BLaER1 treated with 17β-estradiol and CSF1 and Interleukin-3, amounts not matched to agents 10 nM and 100 nM (cell line): ENCODE measurements at regions not wholly inside any gene's neighbourhood (a gene's known extent, or its start where the extent isn't known, plus 50 kb on each side); places are given as distances from the start of the nearest gene placed in this dataset.

Source experiments
- H3K27ac ChIP-seq, 11 experiments: shearing (Covaris generic); formaldehyde crosslinking; 2 replicates each; pipeline ENCODE4 v1.8.1; 2022
- H3K27me3 ChIP-seq, 11 experiments: shearing (Covaris generic); formaldehyde crosslinking; 2 replicates each; pipeline ENCODE4 v1.8.1; 2022
- H3K36me3 ChIP-seq, 11 experiments: shearing (Covaris generic); formaldehyde crosslinking; 2 replicates each; pipeline ENCODE4 v1.8.1; 2022
- H3K4me1 ChIP-seq, 10 experiments: shearing (Covaris generic); formaldehyde crosslinking; 2 replicates each; pipeline ENCODE4 v1.8.1; 2022
- H3K4me2 ChIP-seq, 11 experiments: shearing (Covaris generic); formaldehyde crosslinking; 2 replicates each; pipeline ENCODE4 v1.8.1; 2022
- H3K4me3 ChIP-seq, 10 experiments: shearing (Covaris generic); formaldehyde crosslinking; 2 replicates each; pipeline ENCODE4 v1.8.1; 2022
- H3K9ac ChIP-seq, 11 experiments: shearing (Covaris generic); formaldehyde crosslinking; 2 replicates each; pipeline ENCODE4 v1.8.1; 2022
- H3K9me3 ChIP-seq, 11 experiments: shearing (Covaris generic); formaldehyde crosslinking; replicated peaks in 1 of 11; 2 replicates each; pipeline ENCODE4 v1.8.1; 2022
- H4K20me1 ChIP-seq, 11 experiments: shearing (Covaris generic); formaldehyde crosslinking; 2 replicates each; pipeline ENCODE4 v1.8.1; 2022
- Cebpa-rat ChIP-seq, 11 experiments: shearing (Covaris generic); IDR thresholded peaks; 2 replicates each; pipeline ENCODE4 v1.8.1; 2022

DNA sequence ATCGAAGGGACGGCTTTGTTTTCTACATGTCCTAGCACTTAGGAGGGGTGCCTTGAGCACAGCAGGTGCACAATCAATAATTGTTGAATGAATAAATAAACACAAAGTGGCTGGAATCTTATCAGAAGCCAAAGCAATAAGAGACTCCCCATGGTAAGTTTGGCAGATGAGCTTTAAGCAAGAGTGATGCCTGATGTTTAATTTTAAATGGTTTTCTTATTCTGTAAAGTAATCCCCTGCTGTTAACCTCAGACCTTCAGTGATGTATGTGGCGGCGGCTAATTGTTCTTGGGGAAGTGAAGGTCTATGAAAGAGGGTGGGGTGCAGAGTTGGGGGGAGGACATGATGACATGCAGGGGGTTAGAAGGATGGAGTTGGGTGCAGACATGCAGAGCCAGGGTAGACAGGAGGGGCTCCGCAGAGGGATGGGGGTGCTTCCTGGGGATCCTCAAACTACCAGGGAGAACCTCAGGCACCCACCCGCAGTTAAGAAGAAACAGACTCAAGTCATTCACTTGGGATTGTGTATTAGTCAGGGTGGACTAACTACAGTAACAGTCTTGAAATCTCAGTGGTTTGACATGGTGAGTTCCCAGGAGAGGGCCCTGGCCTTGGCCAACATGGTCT is 65.7 kb upstream of the SHB start:
- Histone ChIP-seq H4K20me1 (no peaks in the 10 kb centered on the region), H3K27me3 (no peaks in the 10 kb centered on the region), H3K4me3 (no peak overlapping the region), H3K27ac (no peak overlapping the region), H3K36me3 (no peaks in the 10 kb centered on the region), H3K9ac (no peak overlapping the region), H3K4me1 (peaks cover 2 to 29% (median 17%) of the 10 kb centered on the region in 10 experiments; a peak in 19 of 20 replicates), H3K4me2 (no peak overlapping the region), H3K9me3 (no peaks in the 10 kb centered on the region)
- TF ChIP-seq Cebpa-rat (IDR thresholded peaks at IDR 0.05) = no peak

GRCh38 chr9:38133595-38133994 is 64.6 kb upstream of the SHB start:
- Histone ChIP-seq H3K4me1 (peaks cover 11 to 38% (median 19%) of the 10 kb centered on the region in 10 experiments; a peak in 19 of 20 replicates), H3K27ac (no peak overlapping the region), H3K9ac (no peak overlapping the region), H3K4me3 (no peak overlapping the region), H3K36me3 (no peaks in the 10 kb centered on the region), H3K27me3 (no peaks in the 10 kb centered on the region), H3K9me3 (no peaks in the 10 kb centered on the region), H4K20me1 (no peaks in the 10 kb centered on the region), H3K4me2 (no peak overlapping the region)
- no peak for TF ChIP-seq Cebpa-rat (IDR thresholded peaks at IDR 0.05)

DNA sequence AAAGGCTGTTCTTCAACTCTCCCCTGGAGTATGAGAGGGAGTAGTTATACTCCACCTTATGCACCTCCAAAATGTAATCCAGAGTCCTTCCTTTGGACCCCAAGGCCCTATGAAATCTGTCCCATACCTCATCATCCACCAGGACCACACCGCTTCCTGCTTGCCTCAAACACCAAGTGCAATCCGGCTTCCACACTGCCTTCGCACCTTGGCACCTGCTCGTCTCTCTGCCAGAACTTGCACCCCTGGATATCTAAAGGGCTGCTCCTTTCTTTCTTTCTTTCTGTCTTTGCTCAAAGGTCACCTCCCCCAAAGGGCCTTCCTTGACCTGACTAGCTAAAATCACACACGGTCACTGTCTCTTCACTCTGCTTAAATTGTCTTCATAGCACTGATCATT is 63.9 kb upstream of the SHB start:
- H3K9me3 ChIP-seq = no peaks in the 10 kb centered on the region
- H3K4me3 ChIP-seq = no peak overlapping the region
- H3K36me3 ChIP-seq = no peaks in the 10 kb centered on the region
- TF ChIP-seq Cebpa-rat (IDR thresholded peaks at IDR 0.05) = no peak
- H3K4me1 ChIP-seq = peaks cover 11 to 44% (median 21%) of the 10 kb centered on the region in 10 experiments; a peak in 19 of 20 replicates
- H3K27ac ChIP-seq = no peak overlapping the region
- H3K4me2 ChIP-seq = no peak overlapping the region
- H4K20me1 ChIP-seq = no peaks in the 10 kb centered on the region
- no peaks in the 10 kb centered on the region for H3K27me3 ChIP-seq
- H3K9ac ChIP-seq = no peak overlapping the region

GRCh38 chr9:38131729-38132128 is 62.7 kb upstream of the SHB start:
- Histone ChIP-seq H3K9me3 (no peaks in the 10 kb centered on the region), H3K27ac (no peak overlapping the region), H3K36me3 (no peaks in the 10 kb centered on the region), H3K4me2 (peak overlapping the region in 7 of 11 experiments; percentile 60 to 92 (median 64); a peak in 13 of 22 replicates), H4K20me1 (no peaks in the 10 kb centered on the region), H3K27me3 (no peaks in the 10 kb centered on the region), H3K9ac (no peak overlapping the region), H3K4me3 (no peak overlapping the region), H3K4me1 (peaks cover 17 to 57% (median 34%) of the 10 kb centered on the region in 10 experiments; a peak in 19 of 20 replicates)
- no peak for TF ChIP-seq Cebpa-rat (IDR thresholded peaks at IDR 0.05)

DNA sequence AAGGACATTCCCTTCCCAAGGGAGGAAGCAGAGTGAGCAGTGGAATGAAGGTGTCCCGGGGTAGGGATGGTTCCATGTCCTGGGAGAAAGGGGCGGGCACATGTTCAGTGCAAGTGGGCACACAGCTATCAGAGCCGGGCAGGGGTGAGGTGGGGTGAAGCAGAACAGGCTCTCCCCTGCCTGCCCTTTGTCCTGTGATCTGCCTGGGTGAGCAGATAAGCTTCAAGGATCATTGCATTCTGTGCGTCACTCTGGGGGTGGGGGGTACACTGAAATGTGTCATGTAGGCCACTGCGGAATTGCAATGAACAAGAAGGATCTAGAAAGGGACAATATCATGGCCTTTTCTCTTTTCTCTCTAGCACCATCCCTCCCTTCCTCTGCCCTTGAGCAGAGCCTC is 61.7 kb upstream of the SHB start:
- Histone ChIP-seq H3K27me3 (no peaks in the 10 kb centered on the region), H3K36me3 (no peaks in the 10 kb centered on the region), H3K9ac (no peak overlapping the region), H3K4me1 (peaks cover 18 to 67% (median 44%) of the 10 kb centered on the region in 10 experiments; a peak in 19 of 20 replicates), H3K9me3 (no peaks in the 10 kb centered on the region), H4K20me1 (no peaks in the 10 kb centered on the region), H3K4me3 (no peak overlapping the region), H3K27ac (no peak overlapping the region), H3K4me2 (peak overlapping the region in 10 of 11 experiments; percentile 6 to 92 (median 62); a peak in 18 of 22 replicates)
- no peak for TF ChIP-seq Cebpa-rat (IDR thresholded peaks at IDR 0.05)

GRCh38 chr9:38129366-38129765 is 60.3 kb upstream of the SHB start:
- Histone ChIP-seq H3K4me3 (no peak overlapping the region), H3K27me3 (no peaks in the 10 kb centered on the region), H3K9ac (no peak overlapping the region), H3K36me3 (no peaks in the 10 kb centered on the region), H3K9me3 (no peaks in the 10 kb centered on the region), H3K27ac (no peak overlapping the region), H4K20me1 (no peaks in the 10 kb centered on the region), H3K4me2 (peak overlapping the region in 8 of 11 experiments; percentile 12 to 92 (median 29); a peak in 11 of 22 replicates), H3K4me1 (peaks cover 18 to 71% (median 44%) of the 10 kb centered on the region in 10 experiments; a peak in 19 of 20 replicates)
- TF ChIP-seq Cebpa-rat (IDR thresholded peaks at IDR 0.05) = no peak

GRCh38 chr9:38128752-38129270 is 59.8 kb upstream of the SHB start:
- TF ChIP-seq Cebpa-rat (IDR thresholded peaks at IDR 0.05) = no peak
- H3K9ac ChIP-seq = no peak overlapping the region
- no peaks in the 10 kb centered on the region for H3K27me3 ChIP-seq
- peak overlapping the region in 6 of 11 experiments; percentile 19 to 92 (median 41); a peak in 7 of 22 replicates for H3K4me2 ChIP-seq
- peaks cover 18 to 71% (median 44%) of the 10 kb centered on the region in 10 experiments; a peak in 19 of 20 replicates for H3K4me1 ChIP-seq
- no peaks in the 10 kb centered on the region for H4K20me1 ChIP-seq
- no peak overlapping the region for H3K4me3 ChIP-seq
- no peak overlapping the region for H3K27ac ChIP-seq
- H3K9me3 ChIP-seq = no peaks in the 10 kb centered on the region
- no peaks in the 10 kb centered on the region for H3K36me3 ChIP-seq

- Histone ChIP-seq H3K27me3 (no peaks in the 10 kb centered on the region), H3K4me3 (0 out of 20 replicates have a peak overlapping the region, but pooled peaks of 1 of the 10 experiments have one; percentile 16), H3K4me2 (peak overlapping the region; percentile 11 to 92 (median 67)), H3K9me3 (no peaks in the 10 kb centered on the region), H3K27ac (peak overlapping the region in 4 of 11 experiments; percentile 32 to 38 (median 34); a peak in 7 of 22 replicates), H3K4me1 (peaks cover 18 to 71% (median 44%) of the 10 kb centered on the region in 10 experiments; a peak in 19 of 20 replicates), H3K9ac (0 out of 22 replicates have a peak overlapping the region, but pooled peaks of 1 of the 11 experiments have one; percentile 25), H4K20me1 (no peaks in the 10 kb centered on the region), H3K36me3 (no peaks in the 10 kb centered on the region)
- TF ChIP-seq Cebpa-rat (IDR thresholded peaks at IDR 0.05) = no peak
Measured at GRCh38 chr9:38127271-38127839, 58.3 kb upstream of the SHB start.

GRCh38 chr9:38126730-38127129 is 57.7 kb upstream of the SHB start:
- peaks cover 18 to 65% (median 44%) of the 10 kb centered on the region in 10 experiments; a peak in 19 of 20 replicates for H3K4me1 ChIP-seq
- peak overlapping the region in 4 of 11 experiments; percentile 32 to 38 (median 34); a peak in 6 of 22 replicates for H3K27ac ChIP-seq
- H3K36me3 ChIP-seq = no peaks in the 10 kb centered on the region
- no peaks in the 10 kb centered on the region for H4K20me1 ChIP-seq
- TF ChIP-seq Cebpa-rat (IDR thresholded peaks at IDR 0.05) = no peak
- peak overlapping the region in 1 of 10 experiments; percentile 16; a peak in 1 of 20 replicates for H3K4me3 ChIP-seq
- H3K9me3 ChIP-seq = no peaks in the 10 kb centered on the region
- H3K9ac ChIP-seq = peak overlapping the region in 2 of 11 experiments; percentile 25 to 36; a peak in 1 of 22 replicates
- no peaks in the 10 kb centered on the region for H3K27me3 ChIP-seq
- H3K4me2 ChIP-seq = peak overlapping the region; percentile 12 to 92 (median 67); a peak in 21 of 22 replicates
